Left lobe of liver (tissue), 2 donors: ENCODE measurements at regions not wholly inside any gene's neighbourhood (a gene's known extent, or its start where the extent isn't known, plus 50 kb on each side); places are given as distances from the start of the nearest gene placed in this dataset.

ENCODE experiments used
- ATAC-seq: fragments of 200-7000 bp; cut with Tn5 transposase; one replicate; pipeline ENCODE4 v1.9.1; 2020; ENCODE audit warnings: mild to moderate bottlenecking, moderate library complexity
- DNase-seq: peaks from one replicate; pipeline ENCODE4 v3.0.0-alpha.2; 2020; ENCODE audit warnings: low spot score
- donor health status: DM: no; HTN: no; CAD: no; lungs with moderate emphysema.
- donor health status: DM: no; HTN: yes; CAD: no.

GRCh38 chr5:6867712-6868111 is 154.5 kb downstream of the TENT4A start:
- DNase-seq (no peak), ATAC-seq (no peak)

GRCh38 chr5:6868171-6868570 is 154.9 kb downstream of the TENT4A start:
- no peak for ATAC-seq
- DNase-seq, result no peak

- no peak for ATAC-seq
- DNase-seq, result no peak
Observed at GRCh38 chr5:6868575-6869215, 155.5 kb downstream of the TENT4A start.

GRCh38 chr5:6869677-6870076 is 156.4 kb downstream of the TENT4A start:
- DNase-seq (no peak), ATAC-seq (no peak)

- ATAC-seq (peak; percentile 29), DNase-seq (no peak)
Observed at GRCh38 chr5:6872441-6873160, 159.4 kb downstream of the TENT4A start.

GRCh38 chr5:6873359-6873758 is 160.1 kb downstream of the TENT4A start:
- ATAC-seq, result no peak
- DNase-seq, result no peak

- DNase-seq, result no peak
Observed at GRCh38 chr5:6875376-6875775, 162.1 kb downstream of the TENT4A start.

GRCh38 chr5:6877986-6878828 is 165.0 kb downstream of the TENT4A start:
- ATAC-seq (no peak), DNase-seq (no peak)

More at GRCh38 chr5:6875376-6875775, 162.1 kb downstream of the TENT4A start:
- ATAC-seq, result no peak

GRCh38 chr5:6885581-6885980 is 172.3 kb downstream of the TENT4A start:
- ATAC-seq (no peak), DNase-seq (no peak)

GRCh38 chr5:6886866-6887265 is 173.6 kb downstream of the TENT4A start:
- ATAC-seq (no peak), DNase-seq (no peak)

- DNase-seq (no peak), ATAC-seq (no peak)
Observed at GRCh38 chr5:6889030-6889429, 175.8 kb downstream of the TENT4A start.

GRCh38 chr5:6899221-6899620 is 186.0 kb downstream of the TENT4A start:
- no peak for DNase-seq
- no peak for ATAC-seq

GRCh38 chr5:6900247-6901227 is 187.3 kb downstream of the TENT4A start:
- ATAC-seq (peak; percentile 91), DNase-seq (no peak)

GRCh38 chr5:6902094-6902493 is 188.9 kb downstream of the TENT4A start:
- ATAC-seq (no peak), DNase-seq (no peak)

GRCh38 chr5:6902597-6902996 is 189.4 kb downstream of the TENT4A start:
- DNase-seq (no peak), ATAC-seq (no peak)

- ATAC-seq (no peak), DNase-seq (no peak)
Observed at GRCh38 chr5:6903934-6904333, 190.7 kb downstream of the TENT4A start.

- no peak for DNase-seq
- ATAC-seq, result no peak
Observed at GRCh38 chr5:6904860-6905259, 191.6 kb downstream of the TENT4A start.

GRCh38 chr5:6905423-6905822 is 192.2 kb downstream of the TENT4A start:
- ATAC-seq (no peak), DNase-seq (no peak)

- ATAC-seq (no peak), DNase-seq (no peak)
Observed at GRCh38 chr5:6905883-6906282, 192.7 kb downstream of the TENT4A start.

- ATAC-seq (no peak), DNase-seq (no peak)
Observed at GRCh38 chr5:6907320-6907918, 194.2 kb downstream of the TENT4A start.
